IMR-90 (cell line): ENCODE measurements at regions not wholly inside any gene's neighbourhood (a gene's known extent, or its start where the extent isn't known, plus 50 kb on each side); places are given as distances from the start of the nearest gene placed in this dataset.

Source experiments
- ATAC-seq: fragments of 200-7000 bp; cut with Tn5 transposase; 2 replicates; pipeline ENCODE4 v1.9.1; 2020; ENCODE audit warnings: low read depth, mild to moderate bottlenecking, moderate library complexity
- BruUV-seq: library from RNA; stranded (reverse); fragments of 400-500 nt; replicated peaks from 2 replicates; lab custom pipeline; 2021; lab: Mats Ljungman, UMichigan
- CTCF ChIA-PET: fragments of 300-600 bp; formaldehyde crosslinking; extraction: SDS; loops from one replicate; lab custom pipeline; 2021; ENCODE audit warnings: antibody characterized with exemption; lab: Yijun Ruan, JAX
- POLR2A ChIA-PET: fragments of 300-600 bp; sonication (Branson Sonifier 250); formaldehyde crosslinking; loops from one replicate; lab custom pipeline; 2022; ENCODE audit warnings: antibody characterized with exemption; ENCODE audit not compliant: unreplicated experiment; lab: Charles Lee
- DNase-seq: peaks from one replicate; pipeline ENCODE4 v3.0.0; 2013
- H2AFZ ChIP-seq: replicated peaks from 2 replicates; pipeline ENCODE3; 2013; ENCODE audit warnings: low read length, mild to moderate bottlenecking; ENCODE audit not compliant: poor library complexity
- H2AK5ac ChIP-seq: 2 replicates; pipeline ENCODE4 v1.6.1; 2013; ENCODE audit warnings: low read depth, low read length, inconsistent platforms
- H2AK9ac ChIP-seq: replicated peaks from 2 replicates; pipeline ENCODE3; 2013; ENCODE audit warnings: mild to moderate bottlenecking, low read depth, low read length, moderate library complexity; ENCODE audit not compliant: poor library complexity
- H2BK120ac ChIP-seq: 2 replicates; pipeline ENCODE4 v1.6.1; 2013; ENCODE audit warnings: low read depth, low read length, inconsistent platforms
- H2BK15ac ChIP-seq: 3 replicates; pipeline ENCODE4 v1.6.1; 2013; ENCODE audit warnings: low read depth, low read length, inconsistent platforms
- H2BK20ac ChIP-seq: 2 replicates; pipeline ENCODE4 v1.6.1; 2013; ENCODE audit warnings: low read depth, mild to moderate bottlenecking, inconsistent platforms, low read length, moderate library complexity
- H2BK5ac ChIP-seq: 2 replicates; pipeline ENCODE4 v1.6.1; 2013; ENCODE audit warnings: mild to moderate bottlenecking, low read depth, low read length, inconsistent platforms; ENCODE audit not compliant: poor library complexity, severe bottlenecking
- H3K14ac ChIP-seq: replicated peaks from 2 replicates; pipeline ENCODE4 v1.6.1; 2013; ENCODE audit warnings: low read depth, low read length, inconsistent platforms
- H3K18ac ChIP-seq: 2 replicates; pipeline ENCODE4 v1.6.1; 2013; ENCODE audit warnings: low read depth, low read length, control low read depth
- H3K23ac ChIP-seq: 2 replicates; pipeline ENCODE4 v1.6.1; 2013; ENCODE audit warnings: low read depth, low read length, inconsistent platforms
- H3K27ac ChIP-seq: 2 replicates; pipeline ENCODE4 v1.5.1; 2013; ENCODE audit warnings: mild to moderate bottlenecking, control low read depth, low read length; ENCODE audit not compliant: insufficient read depth
- H3K27me3 ChIP-seq: 2 replicates; pipeline ENCODE4 v1.6.1; 2013; ENCODE audit warnings: low read length; ENCODE audit not compliant: control insufficient read depth, insufficient read depth
- H3K36me3 ChIP-seq: 2 replicates; pipeline ENCODE4 v1.6.1; 2013; ENCODE audit warnings: low read length, mixed read lengths; ENCODE audit not compliant: control insufficient read depth, insufficient read depth
- H3K4ac ChIP-seq: 2 replicates; pipeline ENCODE4 v1.6.1; 2013; ENCODE audit warnings: low read depth, low read length, inconsistent platforms
- H3K4me1 ChIP-seq: 2 replicates; pipeline ENCODE4 v1.6.1; 2013; ENCODE audit warnings: low read length, mixed read lengths; ENCODE audit not compliant: control insufficient read depth, insufficient read depth
- H3K4me2 ChIP-seq: 2 replicates; pipeline ENCODE4 v1.6.1; 2013; ENCODE audit warnings: low read depth, mild to moderate bottlenecking, control low read depth, low read length, moderate library complexity
- H3K4me3 ChIP-seq: 2 replicates; pipeline ENCODE4 v1.5.1; 2013; ENCODE audit warnings: low read depth, mild to moderate bottlenecking, control low read depth, low read length, moderate library complexity; ENCODE audit not compliant: insufficient read depth
- H3K56ac ChIP-seq: 2 replicates; pipeline ENCODE4 v1.6.1; 2013; ENCODE audit warnings: low read length, inconsistent platforms; ENCODE audit not compliant: insufficient read depth; ENCODE audit errors: extremely low read depth
- H3K79me1 ChIP-seq, 2 experiments: 2 replicates each; pipeline ENCODE4 v1.6.1; 2013; ENCODE audit warnings: low read length in 2 of 2, inconsistent platforms in 1 of 2, low read depth in 1 of 2
- H3K9ac ChIP-seq: 2 replicates; pipeline ENCODE4 v1.6.1; 2013; ENCODE audit warnings: low read depth, low read length, control low read depth
- H3K9me1 ChIP-seq: 2 replicates; pipeline ENCODE4 v1.6.1; 2013; ENCODE audit warnings: low read length, inconsistent platforms; ENCODE audit not compliant: insufficient read depth
- H3K9me3 ChIP-seq: 2 replicates; pipeline ENCODE4 v1.6.1; 2013; ENCODE audit warnings: low read length; ENCODE audit not compliant: control insufficient read depth, insufficient read depth
- H4K20me1 ChIP-seq: 2 replicates; pipeline ENCODE4 v1.6.1; 2013; ENCODE audit warnings: low read length, inconsistent platforms; ENCODE audit not compliant: insufficient read depth
- H4K5ac ChIP-seq: 2 replicates; pipeline ENCODE4 v1.6.1; 2013; ENCODE audit warnings: mild to moderate bottlenecking, low read depth, low read length, control low read depth
- H4K8ac ChIP-seq, 2 experiments: 2 replicates each; pipeline ENCODE4 v1.6.1; 2013; ENCODE audit warnings: low read depth in 2 of 2, low read length in 2 of 2, control low read depth in 1 of 2, inconsistent platforms in 1 of 2
- H4K91ac ChIP-seq: 2 replicates; pipeline ENCODE4 v1.6.1; 2013; ENCODE audit warnings: low read depth, low read length, inconsistent platforms; ENCODE audit not compliant: insufficient read depth
- BHLHE40 ChIP-seq: fragments of 150-350 bp; IDR thresholded peaks from 2 replicates; pipeline ENCODE4 v1.6.1; 2016; ENCODE audit warnings: mild to moderate bottlenecking, low read depth, low read length
- CEBPB ChIP-seq: IDR thresholded peaks from 2 replicates; pipeline ENCODE4 v1.6.1; 2012; ENCODE audit warnings: low read depth, low read length, improper control_type of control experiment
- CHD1 ChIP-seq: IDR thresholded peaks from 2 replicates; pipeline ENCODE4 v1.6.1; 2012; ENCODE audit warnings: low read depth, low read length, improper control_type of control experiment
- ELK1 ChIP-seq: fragments of 150-350 bp; IDR thresholded peaks from 2 replicates; pipeline ENCODE4 v1.6.1; 2016; ENCODE audit warnings: low read depth, mild to moderate bottlenecking, low read length, moderate library complexity, borderline replicate concordance
- FOS ChIP-seq: fragments of 150-350 bp; IDR thresholded peaks from 2 replicates; pipeline ENCODE4 v1.6.1; 2016; ENCODE audit warnings: low read depth, low read length
- MAFK ChIP-seq: IDR thresholded peaks from 2 replicates; pipeline ENCODE4 v1.6.1; 2012; ENCODE audit warnings: low read depth, low read length, improper control_type of control experiment
- MAZ ChIP-seq: IDR thresholded peaks from 2 replicates; pipeline ENCODE4 v1.6.1; 2012; ENCODE audit warnings: low read depth, mild to moderate bottlenecking, low read length, improper control_type of control experiment, moderate library complexity, borderline replicate concordance
- MXI1 ChIP-seq: IDR thresholded peaks from 2 replicates; pipeline ENCODE4 v1.6.1; 2012; ENCODE audit warnings: low read depth, mild to moderate bottlenecking, low read length, moderate library complexity, borderline replicate concordance
- NFE2L2 ChIP-seq: fragments of 150-350 bp; IDR thresholded peaks from 2 replicates; pipeline ENCODE4 v1.6.1; 2016; ENCODE audit warnings: low read depth, mild to moderate bottlenecking, low read length
- POLR2A ChIP-seq: IDR thresholded peaks from 2 replicates; pipeline ENCODE4 v1.6.1; 2012; ENCODE audit warnings: mild to moderate bottlenecking, low read depth, low read length
- RAD21 ChIP-seq: IDR thresholded peaks from 2 replicates; pipeline ENCODE4 v1.6.1; 2012; ENCODE audit warnings: low read length, improper control_type of control experiment
- RCOR1 ChIP-seq: IDR thresholded peaks from 2 replicates; pipeline ENCODE4 v1.6.1; 2012; ENCODE audit warnings: mild to moderate bottlenecking, low read length, improper control_type of control experiment; ENCODE audit not compliant: insufficient replicate concordance
- RFX5 ChIP-seq: IDR thresholded peaks from 2 replicates; pipeline ENCODE4 v1.8.0; 2012; ENCODE audit warnings: low read depth, mild to moderate bottlenecking, low read length, moderate library complexity
- SMC3 ChIP-seq: fragments of 150-350 bp; IDR thresholded peaks from 2 replicates; pipeline ENCODE4 v1.6.1; 2016; ENCODE audit warnings: low read depth, mild to moderate bottlenecking, antibody characterized with exemption, low read length, moderate library complexity
- USF2 ChIP-seq: fragments of 150-350 bp; IDR thresholded peaks from 2 replicates; pipeline ENCODE4 v1.6.1; 2017; ENCODE audit warnings: mild to moderate bottlenecking, antibody characterized with exemption, low read length, low read depth
- WGBS, 2 experiments: methylation state at CpG; one replicate each; pipeline versions ENCODE4 v1.1.5 to v1.1.7; 2013; ENCODE audit warnings: missing lambda C conversion rate in 2 of 2; ENCODE audit not compliant: insufficient read length in 1 of 2; ENCODE audit errors: extremely low coverage in 2 of 2; 5-methylcytosine and 5-hydroxymethylcytosine counted together
- dilution Hi-C: fragments of 300-500 bp; cut with HindIII; formaldehyde crosslinking; loops from one replicate; pipeline ENCODE4 v1.14.3; 2018; ENCODE audit warnings: low sequenced_read_pairs; ENCODE audit not compliant: unreplicated experiment
- in situ Hi-C: fragments of 300-500 bp; cut with MboI; formaldehyde crosslinking; loops from 3 replicates; pipeline ENCODE4 v1.14.3; 2019; ENCODE audit warnings: low sequenced_read_pairs, inconsistent platforms, mixed read lengths
- intact Hi-C: fragments of 100-400 bp; cut with micrococcal nuclease; formaldehyde crosslinking; loops from 2 replicates; pipeline ENCODE4 v1.10.0; 2022
- TF ChIP-seq, protein P1 (sequence below): conservative IDR thresholded peaks from 2 replicates; pipeline ENCODE4 v1.5.1; 2012; ENCODE audit warnings: mild to moderate bottlenecking, low read depth, low read length, improper control_type of control experiment

GRCh38 chr20:25856256-25856884 lies 159.7 kb upstream of the ZNF337 start:
- no peak overlapping the region for H3K27ac ChIP-seq
- ChIA-PET POLR2A (no interaction called here), CTCF (no interaction called here)
- H2BK15ac ChIP-seq: no peak overlapping the region
- DNase-seq: no peak
- peaks cover 1% of the 10 kb centered on the region; the same call in 1 of the 2 replicates for H3K27me3 ChIP-seq
- no peak for ATAC-seq
- H2AK9ac ChIP-seq: no peak overlapping the region
- H2BK5ac ChIP-seq: no peak overlapping the region
- 97% methylated on average over 5 of the region's 21 CpGs; no CpG with 5 or more reads in 1 of the 2 experiments for WGBS, 2 experiments
- H3K4me2 ChIP-seq: no peak overlapping the region
- no peak overlapping the region for H4K5ac ChIP-seq
- no peak overlapping the region for H3K56ac ChIP-seq
- H3K9me3 ChIP-seq: no peaks in the 10 kb centered on the region
- in situ Hi-C loops (loop anchor here (25.0 kb wide), 3 partner anchors 131 to 869 kb away; partner anchors contain the start of gene APMAP), intact Hi-C loops (no loop called here), dilution Hi-C loops (no loop called here)
- no peaks in the 10 kb centered on the region for H3K4me1 ChIP-seq
- H3K18ac ChIP-seq: no peak overlapping the region
- no peak overlapping the region for H2BK20ac ChIP-seq
- H4K91ac ChIP-seq: no peak overlapping the region
- TF ChIP-seq FOS (no peak), POLR2A (no peak), USF2 (no peak), CEBPB (no peak), SMC3 (no peak), MAFK (no peak), MXI1 (no peak), ELK1 (no peak), RAD21 (no peak), BHLHE40 (no peak), RCOR1 (no peak), MAZ (no peak), CHD1 (no peak), RFX5 (no peak), NFE2L2 (no peak)
- TF ChIP-seq, protein P1, sequence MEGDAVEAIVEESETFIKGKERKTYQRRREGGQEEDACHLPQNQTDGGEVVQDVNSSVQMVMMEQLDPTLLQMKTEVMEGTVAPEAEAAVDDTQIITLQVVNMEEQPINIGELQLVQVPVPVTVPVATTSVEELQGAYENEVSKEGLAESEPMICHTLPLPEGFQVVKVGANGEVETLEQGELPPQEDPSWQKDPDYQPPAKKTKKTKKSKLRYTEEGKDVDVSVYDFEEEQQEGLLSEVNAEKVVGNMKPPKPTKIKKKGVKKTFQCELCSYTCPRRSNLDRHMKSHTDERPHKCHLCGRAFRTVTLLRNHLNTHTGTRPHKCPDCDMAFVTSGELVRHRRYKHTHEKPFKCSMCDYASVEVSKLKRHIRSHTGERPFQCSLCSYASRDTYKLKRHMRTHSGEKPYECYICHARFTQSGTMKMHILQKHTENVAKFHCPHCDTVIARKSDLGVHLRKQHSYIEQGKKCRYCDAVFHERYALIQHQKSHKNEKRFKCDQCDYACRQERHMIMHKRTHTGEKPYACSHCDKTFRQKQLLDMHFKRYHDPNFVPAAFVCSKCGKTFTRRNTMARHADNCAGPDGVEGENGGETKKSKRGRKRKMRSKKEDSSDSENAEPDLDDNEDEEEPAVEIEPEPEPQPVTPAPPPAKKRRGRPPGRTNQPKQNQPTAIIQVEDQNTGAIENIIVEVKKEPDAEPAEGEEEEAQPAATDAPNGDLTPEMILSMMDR: no peak
- H3K23ac ChIP-seq: no peak overlapping the region
- H3K4me3 ChIP-seq: no peak overlapping the region
- H2AK5ac ChIP-seq: no peak overlapping the region
- no peak overlapping the region for H4K8ac ChIP-seq
- no peak overlapping the region for H2AFZ ChIP-seq
- H3K9ac ChIP-seq: no peak overlapping the region
- H4K20me1 ChIP-seq: no peaks in the 10 kb centered on the region
- no peaks in the 10 kb centered on the region for H3K79me1 ChIP-seq
- BruUV-seq: no TSS peak
- no peaks in the 10 kb centered on the region for H3K9me1 ChIP-seq
- H2BK120ac ChIP-seq: no peak overlapping the region
- no peak overlapping the region for H3K14ac ChIP-seq
- no peak overlapping the region for H3K4ac ChIP-seq
- no peaks in the 10 kb centered on the region for H3K36me3 ChIP-seq
